ENCODE measurements at regions not wholly inside any gene's neighbourhood (a gene's known extent, or its start where the extent isn't known, plus 50 kb on each side); places are given as distances from the start of the nearest gene placed in this dataset.

GRCh38 chr13:85405316-85405897 lies 393.8 kb downstream of the SLITRK6 start:
- DNase-seq (ENCODE audit: low read depth, low spot score): no peak

DNA sequence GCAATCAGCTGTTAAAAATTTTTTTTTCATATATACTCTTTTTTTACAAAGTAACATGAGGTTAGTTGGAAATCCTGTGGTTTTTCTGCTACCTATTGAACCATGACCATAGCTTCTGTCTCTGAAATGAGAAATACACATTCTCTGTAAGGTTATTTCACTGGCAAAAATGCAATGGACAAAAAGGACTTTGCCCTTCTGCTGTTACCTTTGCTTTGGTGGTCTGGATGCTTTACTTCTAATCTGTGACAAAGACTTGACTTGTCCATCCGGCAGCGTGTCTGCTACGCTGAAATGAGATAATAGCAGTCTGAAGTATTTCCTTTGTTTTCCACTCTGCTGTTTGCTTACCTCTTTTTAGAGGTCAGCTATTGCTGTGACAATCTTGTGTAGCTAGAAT lies 412.8 kb downstream of the SLITRK6 start:
- DNase-seq (ENCODE audit: low read depth, low spot score): no peak

- DNase-seq (ENCODE audit: low read depth, low spot score): no peak
Observed at GRCh38 chr13:85383291-85383690, 415.9 kb downstream of the SLITRK6 start.

- no peak for DNase-seq (ENCODE audit: low read depth, low spot score)
Observed at GRCh38 chr13:85381082-85381481, 418.1 kb downstream of the SLITRK6 start.

DNA sequence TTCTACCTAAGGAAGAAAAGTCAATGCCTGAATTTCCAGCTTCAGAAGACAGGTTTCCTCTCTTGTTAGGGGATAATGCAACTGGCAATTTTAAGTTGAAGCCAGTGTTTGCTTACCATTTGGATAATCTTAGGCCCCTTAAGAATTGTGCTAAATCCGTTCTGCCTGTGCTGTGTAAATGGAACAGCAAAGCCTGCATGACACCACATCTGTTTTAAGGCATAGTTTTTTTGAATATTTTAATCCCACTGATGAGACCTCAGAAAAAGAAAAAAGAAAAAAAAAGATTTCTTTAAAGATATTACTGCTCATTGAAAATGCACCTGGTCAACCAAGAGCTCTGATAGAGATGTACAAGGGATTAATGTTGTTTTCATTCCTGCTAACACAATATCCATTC lies 419.2 kb downstream of the SLITRK6 start:
- no peak for DNase-seq (ENCODE audit: low read depth, low spot score)

- no peak for DNase-seq (ENCODE audit: low read depth, low spot score)
Observed at GRCh38 chr13:85379433-85379832, 419.8 kb downstream of the SLITRK6 start.

DNA sequence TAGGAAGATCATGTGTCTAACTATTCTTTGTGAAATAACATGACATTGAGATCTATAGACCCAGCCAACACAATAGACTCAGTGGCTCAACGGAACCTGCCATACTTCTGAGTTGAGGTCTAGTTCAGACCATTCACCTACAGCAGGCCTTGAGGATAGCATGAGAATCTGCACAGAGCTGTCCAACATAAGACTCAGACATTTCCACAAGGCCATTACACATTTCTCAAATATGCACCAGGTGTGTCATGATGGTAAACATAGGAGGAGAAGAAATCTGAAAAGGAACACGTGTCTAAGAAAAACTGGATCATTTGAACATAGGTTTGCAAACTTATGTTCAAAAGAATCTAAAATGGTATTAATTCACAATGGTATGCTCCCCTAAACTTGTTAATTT lies 421.4 kb downstream of the SLITRK6 start:
- DNase-seq (ENCODE audit: low read depth, low spot score): no peak

DNA sequence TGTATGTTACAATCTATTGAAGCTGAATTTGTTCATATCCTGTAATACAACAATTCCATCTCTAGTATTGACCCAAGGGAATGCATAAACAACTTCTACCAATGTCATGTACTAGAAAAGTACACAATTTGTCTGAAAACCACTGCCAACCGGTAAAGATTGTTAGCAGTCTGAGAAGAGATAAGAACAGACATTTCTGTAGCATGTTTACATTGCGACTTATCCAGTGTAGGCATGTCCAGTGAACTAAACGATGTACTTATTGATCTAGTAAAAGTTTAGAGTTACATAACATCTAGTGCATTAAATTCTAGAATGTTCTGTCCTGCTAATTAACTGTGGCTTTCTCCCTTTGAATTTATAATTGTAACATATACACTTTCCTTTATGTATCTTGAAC lies 425.9 kb downstream of the SLITRK6 start:
- no peak for DNase-seq (ENCODE audit: low read depth, low spot score)

- DNase-seq (ENCODE audit: low read depth, low spot score): no peak
Observed at GRCh38 chr13:85371254-85371653, 428.0 kb downstream of the SLITRK6 start.

DNA sequence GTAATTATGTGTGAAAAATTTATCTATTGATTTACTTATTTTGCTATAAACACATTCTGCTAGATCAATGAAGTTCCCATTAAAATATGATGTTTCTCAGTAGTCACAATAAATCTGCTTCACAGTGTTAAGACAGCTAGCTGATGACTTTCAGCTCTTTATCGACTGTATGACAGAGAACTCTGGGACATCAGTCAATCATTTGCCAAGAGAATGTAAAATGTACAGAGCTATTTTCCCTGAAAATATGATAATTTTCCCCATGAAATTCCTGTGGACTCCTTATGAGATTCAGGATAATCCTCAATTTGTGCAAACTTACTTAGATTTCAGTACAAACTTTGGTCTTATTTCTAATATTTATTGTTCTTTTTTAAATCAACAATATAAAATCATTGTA lies 430.5 kb downstream of the SLITRK6 start:
- no peak for DNase-seq (ENCODE audit: low read depth, low spot score)

DNA sequence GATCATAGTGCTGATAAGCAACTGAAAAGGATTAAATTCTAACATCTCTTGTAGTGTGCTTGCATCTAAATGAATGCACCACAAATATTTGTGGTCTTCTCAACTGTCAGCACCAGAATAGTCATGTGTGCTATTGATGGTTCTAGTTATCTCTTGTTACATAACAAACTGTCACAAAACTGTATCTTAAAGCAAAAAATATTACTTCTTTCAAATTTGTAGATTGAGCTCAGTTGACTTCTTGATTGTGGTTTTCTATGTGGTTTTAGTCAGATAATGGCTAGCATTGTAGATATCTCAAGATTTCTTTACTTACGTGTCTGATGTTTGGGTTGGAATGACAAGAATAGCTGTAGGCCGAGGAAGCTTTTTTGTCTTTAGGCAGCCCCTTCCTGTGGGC lies 431.3 kb downstream of the SLITRK6 start:
- no peak for DNase-seq (ENCODE audit: low read depth, low spot score)

GRCh38 chr13:85366759-85367417 lies 432.3 kb downstream of the SLITRK6 start:
- no peak for DNase-seq (ENCODE audit: low read depth, low spot score)

DNA sequence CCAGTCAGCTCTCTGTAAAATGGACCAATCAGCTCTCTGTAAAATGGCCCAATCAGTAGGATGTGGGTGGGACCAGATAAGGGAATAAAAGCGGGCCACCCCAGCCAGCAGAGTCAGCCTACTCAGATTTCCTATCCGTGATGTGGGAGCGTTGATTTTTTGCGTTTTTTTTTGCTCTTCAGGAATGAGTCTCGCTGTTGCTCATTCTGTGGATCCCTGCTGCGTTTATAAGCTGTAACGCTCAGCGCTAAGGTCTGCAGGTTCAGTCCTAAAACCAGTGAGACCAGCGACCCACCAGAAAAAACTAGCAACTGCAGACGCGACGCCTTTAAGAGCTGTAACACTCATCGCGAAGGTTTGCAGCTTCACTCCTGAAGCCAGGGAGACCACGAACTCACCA lies 435.7 kb downstream of the SLITRK6 start:
- no peak for DNase-seq (ENCODE audit: low read depth, low spot score)

DNA sequence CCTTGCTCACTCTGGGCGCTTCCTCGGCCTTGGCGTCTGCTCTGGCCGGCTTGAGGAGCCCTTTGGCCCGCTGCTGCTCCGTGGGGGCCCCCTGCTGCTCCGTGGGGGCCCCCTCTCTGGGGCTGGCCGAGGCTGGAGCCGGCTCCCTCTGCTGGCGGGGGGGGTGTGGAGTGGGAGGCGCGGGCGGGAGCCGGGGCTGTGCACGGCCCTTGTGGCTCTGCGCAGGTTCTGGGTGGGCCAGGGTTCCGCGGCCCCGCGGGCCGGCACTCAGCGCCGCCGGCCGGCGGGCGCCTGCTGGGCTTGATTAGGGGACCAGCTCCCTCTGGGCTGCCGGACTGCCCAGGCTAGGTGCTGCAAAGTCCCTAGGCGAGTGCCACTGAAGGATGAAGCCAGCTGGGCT lies 436.2 kb downstream of the SLITRK6 start:
- DNase-seq (ENCODE audit: low read depth, low spot score): no peak

GRCh38 chr13:85347251-85347650 lies 452.0 kb downstream of the SLITRK6 start:
- DNase-seq (ENCODE audit: low read depth, low spot score): peak; percentile 73

- DNase-seq (ENCODE audit: low read depth, low spot score): no peak
Observed at GRCh38 chr13:85334187-85334586, 465.0 kb downstream of the SLITRK6 start.

DNA sequence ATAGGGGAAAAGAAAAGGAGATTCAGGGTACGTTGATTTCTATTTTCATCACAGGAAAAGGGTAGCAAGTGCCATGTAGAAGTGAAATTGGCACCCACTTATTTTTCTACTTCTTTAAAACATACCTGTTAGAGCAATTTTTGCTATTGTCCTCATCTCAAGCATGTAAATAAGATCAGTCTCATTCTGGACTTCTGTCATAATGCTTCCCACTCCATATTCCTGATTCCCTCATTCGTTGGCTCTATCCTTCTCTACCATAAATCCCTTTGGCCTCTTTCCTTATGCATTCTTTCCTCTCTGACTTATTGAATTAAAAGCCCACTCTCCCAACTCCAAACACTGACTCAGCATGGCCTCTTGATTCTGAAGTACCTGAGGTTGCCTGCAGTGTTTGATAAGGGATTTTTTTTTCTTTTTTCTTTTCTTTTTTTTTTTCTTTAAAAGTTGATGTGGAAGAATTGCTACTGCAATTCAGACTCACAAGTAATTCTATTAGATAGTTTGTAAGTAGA lies 465.7 kb downstream of the SLITRK6 start:
- DNase-seq (ENCODE audit: low read depth, low spot score): no peak

GRCh38 chr13:85332615-85333014 lies 466.6 kb downstream of the SLITRK6 start:
- no peak for DNase-seq (ENCODE audit: low read depth, low spot score)

- no peak for DNase-seq (ENCODE audit: low read depth, low spot score)
Observed at GRCh38 chr13:85321734-85322133, 477.5 kb downstream of the SLITRK6 start.

- no peak for DNase-seq (ENCODE audit: low read depth, low spot score)
Observed at GRCh38 chr13:85317781-85318180, 481.4 kb downstream of the SLITRK6 start.

DNA sequence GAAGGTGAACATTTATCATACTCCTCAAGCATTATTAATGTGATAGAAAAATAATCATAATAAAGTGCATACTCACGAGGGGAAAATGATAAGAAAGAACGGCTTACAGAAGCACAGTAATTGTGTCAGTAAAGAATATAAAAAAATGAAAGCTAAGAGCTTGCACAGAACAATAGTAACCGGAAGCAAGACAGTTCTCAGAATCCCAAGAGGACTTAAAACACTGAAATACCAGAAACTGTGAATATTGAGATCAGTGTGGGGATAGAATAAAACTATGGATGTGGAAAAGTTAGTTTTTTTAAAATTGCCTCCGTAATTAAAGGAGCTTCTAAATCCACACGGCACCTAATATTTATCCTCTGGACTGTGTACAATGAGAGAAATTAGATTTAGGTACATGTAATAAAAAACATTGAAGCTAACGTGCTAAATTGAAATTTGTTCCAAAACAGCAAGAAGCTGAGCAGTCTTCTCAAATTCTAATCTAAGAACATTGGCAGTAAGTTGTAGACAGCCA lies 482.7 kb downstream of the SLITRK6 start:
- no peak for DNase-seq (ENCODE audit: low read depth, low spot score)

DNA sequence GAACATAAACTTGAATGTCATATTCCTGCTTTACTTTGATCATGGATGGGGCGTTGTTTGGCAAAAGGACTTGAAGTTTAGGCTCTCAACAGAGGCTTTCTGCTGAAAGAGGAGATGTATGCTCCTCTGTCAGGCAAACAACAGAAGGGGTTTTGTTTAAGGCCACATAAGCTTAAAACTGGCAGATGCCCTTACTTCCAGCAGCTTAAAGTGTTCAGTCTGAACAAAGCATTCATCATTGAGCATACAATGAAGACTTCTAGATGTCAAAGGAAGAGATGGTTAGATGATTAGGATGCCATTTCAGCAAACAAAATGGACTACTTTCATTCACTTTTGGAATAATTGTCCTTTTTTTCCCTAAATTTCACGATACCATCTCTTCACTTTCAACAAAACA lies 484.5 kb downstream of the SLITRK6 start:
- DNase-seq (ENCODE audit: low read depth, low spot score): no peak

- no peak for DNase-seq (ENCODE audit: low read depth, low spot score)
Observed at GRCh38 chr13:85313761-85314503, 485.3 kb downstream of the SLITRK6 start.
